T-helper 2 cell (primary cell): ENCODE measurements at regions not wholly inside any gene's neighbourhood (a gene's known extent, or its start where the extent isn't known, plus 50 kb on each side); places are given as distances from the start of the nearest gene placed in this dataset.
"Not testable (repeated sequence)": the region's sequence is repeated elsewhere in the genome, so short reads cannot be mapped to it uniquely, and the experiment has no call there.

ENCODE experiments used
- DNase-seq, 5 experiments: peaks; one replicate each; pipeline versions ENCODE4 v3.0.0 to v3.0.0-alpha.2; 2012 to 2022

- DNase-seq = no peak
Observed at GRCh38 chr1:89436856-89437255, 73.0 kb downstream of the GBP6 start.

GRCh38 chr1:89438301-89438700 is 74.4 kb downstream of the GBP6 start:
- DNase-seq = not testable (repeated sequence)

GRCh38 chr1:89440911-89441310 is 77.1 kb downstream of the GBP6 start:
- DNase-seq = no peak

GRCh38 chr1:89444791-89445190 is 79.8 kb upstream of the LRRC8B start:
- no peak for DNase-seq

GRCh38 chr1:89451011-89451410 is 73.6 kb upstream of the LRRC8B start:
- DNase-seq = peak in 1 of 5 experiments; percentile 82

GRCh38 chr1:89453123-89453972 is 71.3 kb upstream of the LRRC8B start:
- DNase-seq = no peak

- DNase-seq = peak in 4 of 5 experiments; percentile 33 to 71 (median 43)
Observed at GRCh38 chr1:89454845-89455521, 69.6 kb upstream of the LRRC8B start.

GRCh38 chr1:89457046-89457445 is 67.6 kb upstream of the LRRC8B start:
- DNase-seq = no peak

- no peak for DNase-seq
Observed at GRCh38 chr1:89459081-89459480, 65.5 kb upstream of the LRRC8B start.

- DNase-seq = no peak
Observed at GRCh38 chr1:89460325-89460724, 64.3 kb upstream of the LRRC8B start.

- no peak for DNase-seq
Observed at GRCh38 chr1:89462250-89462649, 62.4 kb upstream of the LRRC8B start.

GRCh38 chr1:89464008-89464407 is 60.6 kb upstream of the LRRC8B start:
- peak in 2 of 5 experiments; percentile 11 to 68 for DNase-seq

- peak in 1 of 5 experiments; percentile 90 for DNase-seq
Observed at GRCh38 chr1:89465201-89465600, 59.4 kb upstream of the LRRC8B start.

- no peak for DNase-seq
Observed at GRCh38 chr1:89466307-89466930, 58.2 kb upstream of the LRRC8B start.

- DNase-seq = no peak
Observed at GRCh38 chr1:89472253-89472652, 52.4 kb upstream of the LRRC8B start.

- no peak for DNase-seq
Observed at GRCh38 chr1:89472886-89473417, 51.7 kb upstream of the LRRC8B start.
